Suprapubic skin (tissue), 4 donors: ENCODE measurements at regions not wholly inside any gene's neighbourhood (a gene's known extent, or its start where the extent isn't known, plus 50 kb on each side); places are given as distances from the start of the nearest gene placed in this dataset.

Experiments used
- DNase-seq, 2 donors: peaks; one replicate each; pipeline ENCODE4 v3.0.0-alpha.2; 2019; ENCODE audit warnings: low spot score in 2 of 2
- H3K27ac ChIP-seq: fragments of 200-600 bp; sonication (generic); one replicate; pipeline ENCODE4 v1.5.1; 2019
- H3K27me3 ChIP-seq: fragments of 200-600 bp; sonication (generic); one replicate; pipeline ENCODE4 v1.5.1; 2019
- H3K36me3 ChIP-seq: fragments of 200-600 bp; sonication (generic); one replicate; pipeline ENCODE4 v1.5.1; 2019
- H3K4me1 ChIP-seq: fragments of 200-600 bp; sonication (generic); one replicate; pipeline ENCODE4 v1.5.1; 2019
- H3K4me3 ChIP-seq: fragments of 200-600 bp; sonication (generic); one replicate; pipeline ENCODE4 v1.5.1; 2019; ENCODE audit warnings: mild to moderate bottlenecking
- H3K9me3 ChIP-seq: fragments of 200-600 bp; sonication (generic); one replicate; pipeline ENCODE4 v1.5.1; 2019
- EP300 ChIP-seq: sonication (generic); formaldehyde crosslinking; IDR thresholded peaks from one replicate; pipeline ENCODE4 v1.6.1; 2017; ENCODE audit warnings: antibody characterized with exemption
- POLR2A ChIP-seq, 2 donors: fragments of 450-650 bp; IDR thresholded peaks; one replicate each; pipeline ENCODE4 v1.6.1; 2017; ENCODE audit warnings: antibody characterized with exemption in 2 of 2, mild to moderate bottlenecking in 2 of 2, moderate library complexity in 2 of 2
- POLR2AphosphoS5 ChIP-seq, 3 donors: sonication (generic); formaldehyde crosslinking; IDR thresholded peaks; one replicate each; pipeline ENCODE4 v1.6.1; 2017; ENCODE audit warnings: antibody characterized with exemption in 3 of 3
- WGBS: methylation state at CpG from one replicate; pipeline ENCODE4 v1.1.5; 2018; 5-methylcytosine and 5-hydroxymethylcytosine counted together
- TF ChIP-seq, protein P1 (sequence below), 2 donors: fragments of 200-600 bp in 1 of 2; fragments of 450-650 bp in 1 of 2; sonication (generic) in 1 of 2; IDR thresholded peaks; one replicate each; pipeline ENCODE4 v1.5.1; 2016 to 2019; ENCODE audit warnings: antibody characterized with exemption in 2 of 2, mild to moderate bottlenecking in 1 of 2, moderate library complexity in 1 of 2

DNA sequence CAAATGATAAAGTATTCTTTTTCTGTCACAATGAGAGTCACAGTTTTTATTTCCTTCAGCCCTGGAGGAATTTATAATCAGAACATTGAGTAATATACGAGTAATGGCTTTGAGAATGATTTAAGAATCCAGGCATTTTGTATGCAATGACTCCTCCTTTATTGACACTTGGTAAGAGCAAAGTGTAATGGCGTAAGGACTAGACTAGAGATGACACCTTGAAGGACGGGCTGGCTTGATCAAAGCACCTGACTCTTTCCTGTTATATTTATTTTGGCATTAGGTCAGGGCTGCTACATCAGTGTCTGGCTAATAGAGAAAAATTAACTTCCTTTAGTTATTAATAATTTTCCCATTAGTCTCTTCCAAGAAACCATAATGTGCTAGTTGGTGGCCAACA, 482.4 kb upstream of the GCFC2 start:
- DNase-seq, result no peak
- Histone ChIP-seq H3K36me3 (no peaks in the 10 kb centered on the region), H3K27ac (no peak overlapping the region), H3K27me3 (no peaks in the 10 kb centered on the region), H3K9me3 (no peaks in the 10 kb centered on the region), H3K4me1 (no peaks in the 10 kb centered on the region), H3K4me3 (no peak overlapping the region)
- TF ChIP-seq, protein P1, sequence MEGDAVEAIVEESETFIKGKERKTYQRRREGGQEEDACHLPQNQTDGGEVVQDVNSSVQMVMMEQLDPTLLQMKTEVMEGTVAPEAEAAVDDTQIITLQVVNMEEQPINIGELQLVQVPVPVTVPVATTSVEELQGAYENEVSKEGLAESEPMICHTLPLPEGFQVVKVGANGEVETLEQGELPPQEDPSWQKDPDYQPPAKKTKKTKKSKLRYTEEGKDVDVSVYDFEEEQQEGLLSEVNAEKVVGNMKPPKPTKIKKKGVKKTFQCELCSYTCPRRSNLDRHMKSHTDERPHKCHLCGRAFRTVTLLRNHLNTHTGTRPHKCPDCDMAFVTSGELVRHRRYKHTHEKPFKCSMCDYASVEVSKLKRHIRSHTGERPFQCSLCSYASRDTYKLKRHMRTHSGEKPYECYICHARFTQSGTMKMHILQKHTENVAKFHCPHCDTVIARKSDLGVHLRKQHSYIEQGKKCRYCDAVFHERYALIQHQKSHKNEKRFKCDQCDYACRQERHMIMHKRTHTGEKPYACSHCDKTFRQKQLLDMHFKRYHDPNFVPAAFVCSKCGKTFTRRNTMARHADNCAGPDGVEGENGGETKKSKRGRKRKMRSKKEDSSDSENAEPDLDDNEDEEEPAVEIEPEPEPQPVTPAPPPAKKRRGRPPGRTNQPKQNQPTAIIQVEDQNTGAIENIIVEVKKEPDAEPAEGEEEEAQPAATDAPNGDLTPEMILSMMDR (IDR thresholded peaks at IDR 0.05), result no peak
- TF ChIP-seq POLR2A (IDR thresholded peaks at IDR 0.05) (no peak), EP300 (no peak), POLR2AphosphoS5 (IDR thresholded peaks at IDR 0.05) (no peak)
- WGBS, result 50% methylated on average over 3 of the region's 3 CpGs

DNA sequence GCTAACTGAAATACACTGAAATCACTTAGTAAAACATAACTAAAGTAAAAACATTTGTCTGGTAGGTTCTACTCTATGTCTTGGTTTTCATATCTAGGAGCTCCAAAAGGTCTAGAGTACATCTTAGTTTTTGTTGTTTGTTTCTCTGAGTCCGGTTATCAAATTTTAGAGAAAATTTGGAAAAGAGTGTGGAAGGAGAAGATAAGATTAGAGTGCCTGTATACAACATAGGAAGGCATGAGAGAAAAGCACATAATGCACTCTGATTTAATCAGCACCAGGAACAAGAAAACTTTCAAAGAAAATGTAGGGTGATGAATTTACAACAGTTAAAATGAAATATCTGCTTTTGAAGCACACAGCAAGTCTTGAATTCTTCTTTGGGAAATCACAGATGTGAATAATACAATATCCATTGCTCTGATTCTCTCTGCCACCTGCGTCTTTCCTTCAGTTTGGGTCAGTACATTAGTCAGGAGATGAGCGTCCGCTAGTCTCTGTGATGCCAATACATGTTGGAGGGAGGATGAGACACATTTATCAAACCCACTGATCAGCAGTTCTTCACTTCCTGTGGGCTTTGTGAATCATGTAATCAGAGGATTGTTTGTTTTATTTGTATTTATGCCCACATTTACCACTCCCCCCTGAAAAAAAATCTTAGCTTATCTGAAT, 477.8 kb upstream of the GCFC2 start:
- WGBS, result 65% methylated on average over 4 of the region's 4 CpGs
- TF ChIP-seq POLR2A (IDR thresholded peaks at IDR 0.05) (no peak), POLR2AphosphoS5 (IDR thresholded peaks at IDR 0.05) (no peak), EP300 (no peak)
- TF ChIP-seq, protein P1 (IDR thresholded peaks at IDR 0.05), result no peak
- no peaks in the 10 kb centered on the region for H3K4me1 ChIP-seq
- no peak overlapping the region for H3K27ac ChIP-seq
- H3K4me3 ChIP-seq, result no peak overlapping the region
- DNase-seq, result no peak
- H3K36me3 ChIP-seq, result no peaks in the 10 kb centered on the region
- H3K9me3 ChIP-seq, result no peaks in the 10 kb centered on the region
- H3K27me3 ChIP-seq, result no peaks in the 10 kb centered on the region

DNA sequence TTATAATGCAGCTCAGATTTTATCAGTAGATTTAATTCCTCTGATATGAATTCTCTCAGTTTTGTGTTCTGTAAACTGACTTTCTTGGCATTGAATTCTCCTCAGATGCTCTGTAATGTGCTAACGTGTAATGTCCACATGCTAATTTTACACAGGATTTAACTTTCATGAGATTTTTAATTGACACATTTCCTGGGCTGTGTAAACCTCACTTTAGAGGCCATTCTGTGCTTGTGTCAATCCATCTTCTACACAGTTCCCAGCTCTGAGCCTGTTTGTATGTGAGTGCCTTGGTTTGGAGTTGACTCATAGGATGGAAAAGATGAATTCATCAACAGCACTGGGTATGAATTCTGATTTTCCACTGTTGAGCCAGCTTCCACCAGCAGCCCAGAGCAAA, 476.7 kb upstream of the GCFC2 start:
- no peaks in the 10 kb centered on the region for H3K36me3 ChIP-seq
- TF ChIP-seq, protein P1 (IDR thresholded peaks at IDR 0.05), result no peak
- TF ChIP-seq POLR2A (IDR thresholded peaks at IDR 0.05) (no peak), POLR2AphosphoS5 (IDR thresholded peaks at IDR 0.05) (no peak), EP300 (no peak)
- H3K4me3 ChIP-seq, result no peak overlapping the region
- no peaks in the 10 kb centered on the region for H3K4me1 ChIP-seq
- no peak for DNase-seq
- 42% methylated on average over 1 of the region's 1 CpG for WGBS
- H3K27ac ChIP-seq, result no peak overlapping the region
- no peaks in the 10 kb centered on the region for H3K27me3 ChIP-seq
- no peaks in the 10 kb centered on the region for H3K9me3 ChIP-seq

DNA sequence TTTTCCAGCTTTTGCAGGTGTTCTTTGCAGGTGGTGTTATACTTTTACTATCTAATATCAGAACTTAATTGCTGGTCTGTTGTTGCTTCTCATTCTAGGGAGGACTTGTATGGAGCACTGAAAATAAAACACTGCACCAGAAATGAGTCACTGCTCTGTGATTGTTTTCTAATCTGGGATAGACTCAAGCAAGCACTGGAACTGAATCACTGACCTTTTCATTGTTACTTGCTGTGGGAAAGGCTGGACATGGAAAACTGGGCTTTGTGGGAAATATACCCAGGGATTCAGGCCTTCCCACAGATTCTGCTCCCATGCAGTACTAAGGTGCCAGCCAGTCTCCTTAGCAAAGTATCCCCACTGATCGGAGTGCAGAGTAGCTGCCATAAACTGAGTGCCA, 470.0 kb upstream of the GCFC2 start:
- no peaks in the 10 kb centered on the region for H3K36me3 ChIP-seq
- 78% methylated on average over 1 of the region's 1 CpG for WGBS
- no peak for TF ChIP-seq POLR2A (IDR thresholded peaks at IDR 0.05)
- no peak for TF ChIP-seq EP300
- no peak for TF ChIP-seq POLR2AphosphoS5 (IDR thresholded peaks at IDR 0.05)
- TF ChIP-seq, protein P1 (IDR thresholded peaks at IDR 0.05), result no peak
- peaks cover 6% of the 10 kb centered on the region for H3K9me3 ChIP-seq
- H3K4me3 ChIP-seq, result no peak overlapping the region
- H3K27ac ChIP-seq, result no peak overlapping the region
- no peaks in the 10 kb centered on the region for H3K4me1 ChIP-seq
- DNase-seq, result no peak
- H3K27me3 ChIP-seq, result no peaks in the 10 kb centered on the region

DNA sequence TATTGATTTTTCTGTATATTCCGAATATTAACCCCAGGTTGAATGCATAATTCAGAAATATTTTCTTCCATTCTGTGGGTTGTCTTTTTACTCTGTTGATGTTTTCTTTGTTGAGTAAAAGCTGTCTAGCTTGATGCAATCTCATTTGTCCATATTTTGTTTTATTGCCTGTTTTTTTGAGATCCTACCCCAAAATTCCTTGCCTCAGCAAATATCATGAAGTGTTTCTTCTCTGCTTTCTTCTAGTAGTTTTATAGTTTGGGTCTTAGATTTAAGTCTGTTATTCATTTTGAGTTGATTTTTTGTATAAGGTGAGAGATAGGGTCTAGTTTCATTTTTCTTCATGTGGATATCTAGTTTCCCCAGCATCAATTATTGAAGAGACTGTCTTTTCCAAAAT, 467.9 kb upstream of the GCFC2 start:
- 97% methylated on average over 1 of the region's 1 CpG for WGBS
- H3K9me3 ChIP-seq, result peaks cover 6% of the 10 kb centered on the region

More for the DNA sequence above, 467.9 kb upstream of the GCFC2 start:
- no peaks in the 10 kb centered on the region for H3K27me3 ChIP-seq
- no peaks in the 10 kb centered on the region for H3K36me3 ChIP-seq
- no peaks in the 10 kb centered on the region for H3K4me1 ChIP-seq
- no peak for DNase-seq
- H3K4me3 ChIP-seq, result no peak overlapping the region
- H3K27ac ChIP-seq, result no peak overlapping the region
- TF ChIP-seq EP300 (no peak), POLR2AphosphoS5 (IDR thresholded peaks at IDR 0.05) (no peak), POLR2A (IDR thresholded peaks at IDR 0.05) (no peak)
- TF ChIP-seq, protein P1 (IDR thresholded peaks at IDR 0.05), result no peak
